GM18858 (cell line): ENCODE measurements at regions not wholly inside any gene's neighbourhood (a gene's known extent, or its start where the extent isn't known, plus 50 kb on each side); places are given as distances from the start of the nearest gene placed in this dataset.

Experiments used
- ATAC-seq: cut with Tn5 transposase; IDR thresholded peaks from one replicate; pipeline ENCODE4 v1.9.1; 2021; ENCODE audit not compliant: unreplicated experiment

DNA sequence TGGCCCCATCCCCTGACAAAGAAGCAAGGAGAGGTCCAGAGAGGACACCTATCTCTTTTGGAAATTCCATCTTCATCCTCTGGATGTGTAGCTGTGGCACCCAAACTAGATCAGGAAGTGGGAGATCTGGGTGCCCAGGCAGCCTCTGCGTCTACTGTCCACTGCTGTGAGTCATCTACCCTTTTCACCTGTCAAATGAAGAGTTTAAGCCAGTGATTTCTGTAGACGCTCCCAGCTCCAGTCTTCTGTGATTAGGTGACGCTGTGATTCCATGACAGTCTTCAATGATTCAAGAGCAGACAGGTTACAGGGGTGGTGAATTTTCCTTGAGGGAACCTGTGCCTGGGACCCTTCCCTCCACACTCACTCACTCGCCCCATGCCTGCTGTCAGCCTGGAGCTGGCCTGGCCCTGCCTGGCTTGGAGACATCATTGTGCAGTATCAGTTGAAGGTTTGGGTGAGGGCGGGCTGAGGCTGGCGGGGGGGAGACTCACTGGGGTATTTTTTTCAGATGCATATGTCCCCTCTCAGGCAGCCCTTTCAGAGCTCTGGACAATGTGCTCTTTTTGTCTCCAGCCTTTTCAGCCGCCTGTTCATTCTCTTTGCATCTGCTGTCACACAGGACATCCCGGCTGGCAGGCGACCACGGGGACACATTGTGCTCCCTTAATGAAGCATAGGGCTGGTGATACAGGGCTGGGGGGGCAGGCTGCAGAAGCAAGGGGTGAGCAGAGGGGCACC lies 56.8 kb upstream of the PARP11 start:
- ATAC-seq, result no peak

DNA sequence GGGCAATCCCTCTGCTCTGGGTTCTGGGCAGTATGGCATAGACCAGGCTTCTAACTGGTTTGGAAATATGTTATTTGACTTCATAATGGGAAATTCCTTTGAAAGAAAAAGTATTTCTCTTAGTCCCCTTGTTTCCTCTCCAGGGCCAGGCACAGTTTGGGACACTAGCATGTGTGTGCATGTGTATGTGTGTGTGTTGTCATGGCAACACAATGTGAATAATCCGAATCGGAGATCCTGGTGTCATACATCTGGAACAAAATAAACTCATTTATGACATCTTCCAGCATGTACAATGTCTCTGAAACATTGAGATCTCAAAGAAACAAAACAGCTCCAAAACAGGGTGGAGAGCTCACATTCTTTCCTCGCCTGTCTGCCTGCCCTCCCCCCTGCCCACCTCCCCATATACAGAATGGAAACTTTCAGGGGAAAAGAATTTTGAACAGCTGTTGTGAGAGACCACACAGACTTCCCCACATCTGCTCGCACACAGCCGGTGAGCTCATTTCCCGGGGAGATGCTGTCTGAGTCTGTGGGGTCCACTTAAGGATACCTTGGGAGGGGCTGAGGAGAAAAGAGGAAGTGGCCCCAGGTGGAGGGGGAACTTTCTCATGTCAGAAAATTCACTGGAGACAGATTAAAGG lies 55.5 kb upstream of the PARP11 start:
- ATAC-seq, result no peak

GRCh38 chr12:3925621-3926020 lies 52.4 kb upstream of the PARP11 start:
- ATAC-seq, result no peak

- no peak for ATAC-seq
Measured at GRCh38 chr12:3924761-3925160, 51.6 kb upstream of the PARP11 start.

DNA sequence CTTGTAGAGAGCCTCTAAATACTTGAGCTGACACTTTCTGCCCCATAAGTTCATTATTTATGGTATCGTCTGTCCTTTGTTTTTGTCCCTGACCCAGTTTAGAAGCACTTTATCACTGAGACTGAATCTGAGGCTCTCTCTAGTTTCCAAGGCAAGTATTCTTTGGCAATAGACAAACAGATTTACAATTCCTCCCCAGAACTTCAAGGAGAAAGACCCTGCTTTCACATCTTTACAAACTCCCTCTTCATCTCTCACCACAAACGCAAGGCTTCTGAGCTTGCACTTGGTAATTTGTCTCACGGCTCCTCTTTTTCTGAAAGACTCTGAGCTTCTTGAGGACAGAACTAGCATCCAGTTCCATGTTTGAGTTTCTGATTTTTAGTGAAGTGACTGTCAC lies 49.8 kb upstream of the PARP11 start:
- no peak for ATAC-seq
